ENCODE measurements at regions not wholly inside any gene's neighbourhood (a gene's known extent, or its start where the extent isn't known, plus 50 kb on each side); places are given as distances from the start of the nearest gene placed in this dataset.

DNA sequence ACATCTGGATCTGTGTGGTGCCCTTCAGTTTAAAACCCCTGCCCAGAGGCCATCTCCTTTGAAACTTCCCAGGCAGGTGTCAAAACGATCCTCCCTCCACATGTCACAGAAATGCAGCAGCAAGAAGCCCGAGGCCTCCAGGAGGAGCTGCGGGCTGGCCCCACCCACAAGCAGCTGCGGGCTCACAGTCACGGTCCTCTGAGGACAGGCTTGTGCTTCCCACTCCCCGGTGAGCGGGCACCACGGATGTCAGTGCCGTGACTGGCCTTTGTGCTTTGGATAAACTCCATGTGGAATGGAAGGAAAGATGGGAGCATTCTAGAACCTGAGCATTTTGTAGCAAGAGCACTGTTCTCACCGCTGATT, 65.8 kb downstream of the SIK1 start:
- TF ChIP-seq, protein P1, sequence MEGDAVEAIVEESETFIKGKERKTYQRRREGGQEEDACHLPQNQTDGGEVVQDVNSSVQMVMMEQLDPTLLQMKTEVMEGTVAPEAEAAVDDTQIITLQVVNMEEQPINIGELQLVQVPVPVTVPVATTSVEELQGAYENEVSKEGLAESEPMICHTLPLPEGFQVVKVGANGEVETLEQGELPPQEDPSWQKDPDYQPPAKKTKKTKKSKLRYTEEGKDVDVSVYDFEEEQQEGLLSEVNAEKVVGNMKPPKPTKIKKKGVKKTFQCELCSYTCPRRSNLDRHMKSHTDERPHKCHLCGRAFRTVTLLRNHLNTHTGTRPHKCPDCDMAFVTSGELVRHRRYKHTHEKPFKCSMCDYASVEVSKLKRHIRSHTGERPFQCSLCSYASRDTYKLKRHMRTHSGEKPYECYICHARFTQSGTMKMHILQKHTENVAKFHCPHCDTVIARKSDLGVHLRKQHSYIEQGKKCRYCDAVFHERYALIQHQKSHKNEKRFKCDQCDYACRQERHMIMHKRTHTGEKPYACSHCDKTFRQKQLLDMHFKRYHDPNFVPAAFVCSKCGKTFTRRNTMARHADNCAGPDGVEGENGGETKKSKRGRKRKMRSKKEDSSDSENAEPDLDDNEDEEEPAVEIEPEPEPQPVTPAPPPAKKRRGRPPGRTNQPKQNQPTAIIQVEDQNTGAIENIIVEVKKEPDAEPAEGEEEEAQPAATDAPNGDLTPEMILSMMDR (IDR thresholded peaks at IDR 0.05), result no peak
- TF ChIP-seq POLR2A (IDR thresholded peaks at IDR 0.05), result no peak
- TF ChIP-seq POLR2AphosphoS5 (IDR thresholded peaks at IDR 0.05), result no peak
- peak overlapping the region in 2 of 3 donors; percentile 27 to 58 for H3K4me3 ChIP-seq
- H3K27ac ChIP-seq, result peak overlapping the region; percentile 86 to 94
- intact Hi-C loops (cut with DNase I; ENCODE audit: low total_unique reads), result no loop called here
- H3K27me3 ChIP-seq, result peaks cover 0 to 3% of the 10 kb centered on the region in 2 donors
- DNase-seq (ENCODE audit: low spot score in 2 of 2), result peak in 1 of 2 donors; percentile 60
- no peaks in the 10 kb centered on the region for H3K36me3 ChIP-seq
- H3K4me1 ChIP-seq, result peaks cover 4 to 17% of the 10 kb centered on the region in 2 donors
- no peaks in the 10 kb centered on the region for H3K9me3 ChIP-seq

DNA sequence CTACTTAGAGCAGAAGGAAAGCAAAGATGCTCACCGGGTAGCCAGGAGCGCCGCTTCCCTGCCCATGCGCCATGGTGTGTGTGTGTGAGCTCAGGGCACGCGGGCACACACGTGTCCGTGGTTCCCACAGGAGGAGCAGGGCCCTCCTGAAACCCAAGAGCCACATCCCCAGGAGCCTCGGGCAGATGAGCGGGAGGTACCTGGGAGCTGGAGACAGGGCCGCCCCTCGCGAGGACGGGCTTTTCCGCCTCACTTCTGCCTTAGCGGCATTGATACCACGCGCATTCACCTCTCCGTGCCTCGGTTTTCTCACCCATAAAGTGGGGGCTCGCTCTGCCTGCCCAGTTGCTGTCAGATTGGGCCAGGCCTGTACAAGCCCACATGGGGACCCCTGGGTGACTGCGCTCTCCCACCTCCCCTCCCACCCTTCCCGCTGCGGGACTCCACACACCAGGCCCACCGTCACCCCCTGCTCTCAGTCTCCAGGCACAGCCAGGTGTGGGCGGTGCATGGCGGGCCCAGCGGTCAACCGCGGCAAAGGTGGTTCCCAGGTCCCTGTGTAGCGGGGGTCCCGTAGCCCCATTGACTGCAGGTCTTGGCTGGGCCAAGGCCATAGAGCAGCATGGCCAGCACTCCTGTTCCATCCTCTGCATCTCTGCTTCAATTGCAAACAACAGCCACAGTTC, 66.3 kb downstream of the SIK1 start:
- H3K27ac ChIP-seq, result peak overlapping the region; percentile 86 to 94
- no peak for DNase-seq (ENCODE audit: low spot score in 2 of 2)

GRCh38 chr21:43358940-43359822, 67.8 kb downstream of the SIK1 start:
- Histone ChIP-seq H3K4me1 (peaks cover 4 to 17% of the 10 kb centered on the region in 2 donors), H3K4me3 (no peak overlapping the region), H3K27ac (peak overlapping the region in 1 of 2 donors; percentile 86), H3K9me3 (no peaks in the 10 kb centered on the region), H3K27me3 (peaks cover 0 to 6% of the 10 kb centered on the region in 2 donors), H3K36me3 (no peaks in the 10 kb centered on the region)
- TF ChIP-seq POLR2AphosphoS5 (IDR thresholded peaks at IDR 0.05) (no peak), POLR2A (IDR thresholded peaks at IDR 0.05) (no peak)
- TF ChIP-seq, protein P1 (IDR thresholded peaks at IDR 0.05), result no peak
- intact Hi-C loops (cut with DNase I; ENCODE audit: low total_unique reads), result no loop called here
- no peak for DNase-seq (ENCODE audit: low spot score in 2 of 2)

More for the DNA sequence above, 66.3 kb downstream of the SIK1 start:
- Histone ChIP-seq H3K4me1 (peaks cover 4 to 17% of the 10 kb centered on the region in 2 donors), H3K4me3 (no peak overlapping the region), H3K9me3 (no peaks in the 10 kb centered on the region), H3K27me3 (peaks cover 0 to 3% of the 10 kb centered on the region in 2 donors), H3K36me3 (no peaks in the 10 kb centered on the region)
- intact Hi-C loops (cut with DNase I; ENCODE audit: low total_unique reads), result no loop called here
- TF ChIP-seq, protein P1 (IDR thresholded peaks at IDR 0.05), result no peak
- TF ChIP-seq POLR2AphosphoS5 (IDR thresholded peaks at IDR 0.05) (no peak), POLR2A (IDR thresholded peaks at IDR 0.05) (no peak)

GRCh38 chr21:43357715-43358430, 69.1 kb downstream of the SIK1 start:
- Histone ChIP-seq H3K4me3 (no peak overlapping the region), H3K9me3 (no peaks in the 10 kb centered on the region), H3K36me3 (no peaks in the 10 kb centered on the region), H3K27me3 (peaks cover 0 to 6% of the 10 kb centered on the region in 2 donors), H3K4me1 (peaks cover 4 to 17% of the 10 kb centered on the region in 2 donors), H3K27ac (peak overlapping the region; percentile 35 to 39)
- DNase-seq (ENCODE audit: low spot score in 2 of 2), result no peak
- TF ChIP-seq, protein P1 (IDR thresholded peaks at IDR 0.05), result no peak
- TF ChIP-seq POLR2AphosphoS5 (IDR thresholded peaks at IDR 0.05), result no peak
- no peak for TF ChIP-seq POLR2A (IDR thresholded peaks at IDR 0.05)
- intact Hi-C loops (cut with DNase I; ENCODE audit: low total_unique reads), result no loop called here
